Naive thymus-derived CD4-positive, alpha-beta T cell (primary cell): ENCODE measurements at regions not wholly inside any gene's neighbourhood (a gene's known extent, or its start where the extent isn't known, plus 50 kb on each side); places are given as distances from the start of the nearest gene placed in this dataset.

ENCODE experiments used
- ATAC-seq: fragments of 150-1000 bp; cut with Tn5 transposase; 2 replicates; pipeline ENCODE4 v1.10.0; 2021; ENCODE audit warnings: mild to moderate bottlenecking, moderate library complexity
- CTCF ChIA-PET: fragments of 350-600 bp; sonication (Branson Sonifier 250); formaldehyde crosslinking; loops from one replicate; lab custom pipeline; 2021; ENCODE audit warnings: antibody characterized with exemption; lab: Charles Lee
- POLR2A ChIA-PET: fragments of 350-600 bp; sonication (Branson Sonifier 250); formaldehyde crosslinking; loops from one replicate; lab custom pipeline; 2021; ENCODE audit warnings: antibody characterized with exemption, inconsistent platforms; lab: Charles Lee
- DNase-seq, 9 donors: peaks; one replicate each; pipeline versions ENCODE4 v3.0.0 to v3.0.0-alpha.2; 2020 to 2022; ENCODE audit warnings: mixed read lengths in 1 of 9
- H3K27ac ChIP-seq: one replicate; pipeline ENCODE4 v1.7.0; 2013; ENCODE audit warnings: mild to moderate bottlenecking, low read depth, low read length, moderate library complexity
- H3K27me3 ChIP-seq, 2 donors: one replicate each; pipeline ENCODE4 v1.7.0; 2013; ENCODE audit warnings: low read length in 2 of 2, mild to moderate bottlenecking in 2 of 2, moderate library complexity in 2 of 2; ENCODE audit not compliant: control insufficient read depth in 2 of 2, insufficient read depth in 2 of 2
- H3K36me3 ChIP-seq, 3 experiments: 1 replicate in 2 of 3; 2 replicates in 1 of 3; pipeline ENCODE4 v1.7.0; 2013; ENCODE audit warnings: low read length in 3 of 3, mild to moderate bottlenecking in 3 of 3, moderate library complexity in 1 of 3; ENCODE audit not compliant: insufficient read depth in 3 of 3, control insufficient read depth in 2 of 3
- H3K4me1 ChIP-seq, 2 donors: one replicate each; pipeline ENCODE4 v1.7.0; 2013; ENCODE audit warnings: low read length in 2 of 2, mild to moderate bottlenecking in 2 of 2, moderate library complexity in 1 of 2; ENCODE audit not compliant: control insufficient read depth in 2 of 2, insufficient read depth in 2 of 2
- H3K4me3 ChIP-seq: 2 replicates; pipeline ENCODE4 v1.7.0; 2013; ENCODE audit warnings: mild to moderate bottlenecking, low read length
- H3K9me3 ChIP-seq, 3 experiments: 1 replicate in 2 of 3; 2 replicates in 1 of 3; pipeline ENCODE4 v1.7.0; 2013; ENCODE audit warnings: low read length in 3 of 3; ENCODE audit not compliant: control insufficient read depth in 2 of 3
- H3K27ac Mint-ChIP-seq, 9 donors: one replicate each; pipeline ENCODE4 v1.8.0; 2020 to 2022; ENCODE audit warnings: mixed read lengths in 9 of 9, mild to moderate bottlenecking in 8 of 9, moderate library complexity in 5 of 9, inconsistent platforms in 2 of 9
- H3K27me3 Mint-ChIP-seq, 5 donors: one replicate each; pipeline ENCODE4 v1.8.0; 2021 to 2022; ENCODE audit warnings: mixed read lengths in 5 of 5, mild to moderate bottlenecking in 1 of 5
- H3K36me3 Mint-ChIP-seq, 5 donors: one replicate each; pipeline ENCODE4 v1.8.0; 2020 to 2022; ENCODE audit warnings: mixed read lengths in 5 of 5, mild to moderate bottlenecking in 3 of 5, inconsistent platforms in 1 of 5
- H3K4me1 Mint-ChIP-seq, 7 donors: one replicate each; pipeline ENCODE4 v1.8.0; 2020 to 2022; ENCODE audit warnings: mixed read lengths in 7 of 7, mild to moderate bottlenecking in 3 of 7, inconsistent platforms in 1 of 7
- H3K4me3 Mint-ChIP-seq, 10 donors: one replicate each; pipeline ENCODE4 v1.8.0; 2020 to 2022; ENCODE audit warnings: mild to moderate bottlenecking in 10 of 10, mixed read lengths in 10 of 10, moderate library complexity in 6 of 10, inconsistent platforms in 2 of 10
- H3K9me3 Mint-ChIP-seq, 11 donors: one replicate each; pipeline ENCODE4 v1.8.0; 2020 to 2022; ENCODE audit warnings: mixed read lengths in 11 of 11, mild to moderate bottlenecking in 4 of 11, inconsistent platforms in 1 of 11, moderate library complexity in 1 of 11
- intact Hi-C, 2 donors: fragments of 100-400 bp; cut with micrococcal nuclease; formaldehyde crosslinking; loops; one replicate each; pipeline ENCODE4 v1.15.1; 2023

- H3K36me3 Mint-ChIP-seq, result no peaks in the 10 kb centered on the region
- ATAC-seq (no peak), DNase-seq (no peak)
- no peaks in the 10 kb centered on the region for H3K27me3 Mint-ChIP-seq
- H3K4me1 ChIP-seq, result no peaks in the 10 kb centered on the region
- no peaks in the 10 kb centered on the region for H3K36me3 ChIP-seq
- no peak overlapping the region for H3K27ac Mint-ChIP-seq
- no peaks in the 10 kb centered on the region for H3K27me3 ChIP-seq
- no peaks in the 10 kb centered on the region for H3K9me3 ChIP-seq
- H3K9me3 Mint-ChIP-seq, result no peaks in the 10 kb centered on the region
- H3K4me3 Mint-ChIP-seq, result no peak overlapping the region
- no peak overlapping the region for H3K4me3 ChIP-seq
- no peaks in the 10 kb centered on the region for H3K4me1 Mint-ChIP-seq
- POLR2A ChIA-PET, result no interaction called here
- CTCF ChIA-PET, result no interaction called here
- H3K27ac ChIP-seq, result no peak overlapping the region
- intact Hi-C loops, result no loop called here
These were observed 56.4 kb upstream of the XIRP2 start for GRCh38 chr2:166831930-166832329.

DNA sequence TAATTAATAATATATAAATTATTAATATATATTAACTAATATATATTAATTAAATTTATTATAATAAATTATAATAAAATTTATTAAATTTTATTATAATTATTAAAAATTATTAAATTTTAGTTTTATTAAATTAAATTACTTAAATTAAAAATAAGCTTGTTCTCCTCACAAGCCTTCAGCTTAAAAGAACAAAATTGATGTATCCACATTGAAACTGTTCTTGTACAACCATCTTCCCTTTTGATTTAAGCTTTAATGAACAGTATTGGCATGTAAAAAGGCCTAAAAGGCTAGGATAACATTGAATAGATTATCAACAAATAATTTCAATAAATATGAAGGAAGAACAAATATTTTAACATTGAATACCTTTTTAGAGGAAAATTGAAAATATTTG, 62.4 kb upstream of the XIRP2 start:
- Histone ChIP-seq H3K36me3 (no peaks in the 10 kb centered on the region), H3K27me3 (no peaks in the 10 kb centered on the region), H3K4me3 (no peak overlapping the region), H3K27ac (no peak overlapping the region), H3K4me1 (no peaks in the 10 kb centered on the region), H3K9me3 (no peaks in the 10 kb centered on the region)
- Mint-ChIP-seq H3K36me3 (no peaks in the 10 kb centered on the region), H3K4me3 (no peak overlapping the region), H3K9me3 (peaks cover 0 to 1% (median 0%) of the 10 kb centered on the region in 11 donors), H3K27ac (peak overlapping the region in 2 of 9 donors; percentile 24 to 69), H3K4me1 (no peaks in the 10 kb centered on the region), H3K27me3 (no peaks in the 10 kb centered on the region)
- CTCF ChIA-PET, result no interaction called here
- intact Hi-C loops, result loop anchor here in 1 of 2 donors (10.0 kb wide), 1 partner anchor 131 kb away; no protein-coding TSS in a partner anchor
- POLR2A ChIA-PET, result no interaction called here
- ATAC-seq, result no peak
- no peak for DNase-seq

- Mint-ChIP-seq H3K9me3 (peaks cover 0 to 13% (median 0%) of the 10 kb centered on the region in 11 donors), H3K36me3 (no peaks in the 10 kb centered on the region), H3K4me1 (no peaks in the 10 kb centered on the region), H3K27me3 (no peaks in the 10 kb centered on the region), H3K4me3 (no peak overlapping the region), H3K27ac (no peak overlapping the region)
- Histone ChIP-seq H3K4me1 (no peaks in the 10 kb centered on the region), H3K9me3 (no peaks in the 10 kb centered on the region), H3K27ac (no peak overlapping the region), H3K27me3 (no peaks in the 10 kb centered on the region), H3K4me3 (no peak overlapping the region), H3K36me3 (no peaks in the 10 kb centered on the region)
- POLR2A ChIA-PET, result interaction anchor here (1.2 kb wide), 1 partner anchor 10 kb away, joined by 3 read pairs; no protein-coding TSS in a partner anchor
- intact Hi-C loops, result no loop called here
- CTCF ChIA-PET, result no interaction called here
- no peak for ATAC-seq
- DNase-seq, result no peak
These were observed 73.9 kb upstream of the XIRP2 start for GRCh38 chr2:166814335-166814734.

GRCh38 chr2:166812166-166812891, 76.0 kb upstream of the XIRP2 start:
- H3K4me3 Mint-ChIP-seq, result no peak overlapping the region
- DNase-seq (no peak), ATAC-seq (no peak)
- no peaks in the 10 kb centered on the region for H3K4me1 Mint-ChIP-seq
- ChIA-PET POLR2A (no interaction called here), CTCF (no interaction called here)
- Histone ChIP-seq H3K4me3 (no peak overlapping the region), H3K4me1 (no peaks in the 10 kb centered on the region), H3K36me3 (no peaks in the 10 kb centered on the region), H3K27me3 (no peaks in the 10 kb centered on the region), H3K27ac (no peak overlapping the region), H3K9me3 (no peaks in the 10 kb centered on the region)
- peaks cover 0 to 3% (median 0%) of the 10 kb centered on the region in 5 donors for H3K36me3 Mint-ChIP-seq
- H3K27ac Mint-ChIP-seq, result no peak overlapping the region
- no peaks in the 10 kb centered on the region for H3K27me3 Mint-ChIP-seq
- intact Hi-C loops, result no loop called here
- H3K9me3 Mint-ChIP-seq, result peaks cover 0 to 15% (median 1%) of the 10 kb centered on the region in 11 donors

DNA sequence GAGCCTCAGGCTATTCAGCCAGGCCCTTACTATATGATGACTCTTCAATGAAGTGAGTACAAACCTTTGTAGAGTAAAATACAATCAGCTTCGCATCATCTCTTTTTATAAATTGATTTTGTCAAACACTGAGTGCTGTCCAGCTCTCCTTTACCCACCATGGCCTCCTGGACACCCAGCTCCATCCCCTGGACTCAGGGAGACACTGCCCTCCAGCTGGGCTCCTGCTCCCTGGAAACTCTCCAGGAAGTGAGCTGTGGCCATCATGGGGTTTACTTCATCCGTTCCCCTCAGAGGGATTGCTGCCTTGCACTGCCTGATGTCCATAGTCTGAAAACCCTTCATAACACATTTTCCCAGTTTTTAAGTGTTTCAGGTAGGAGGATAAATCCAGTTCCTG, 82.5 kb upstream of the XIRP2 start:
- intact Hi-C loops, result no loop called here
- Mint-ChIP-seq H3K27ac (no peak overlapping the region), H3K27me3 (no peaks in the 10 kb centered on the region), H3K9me3 (peaks cover 0 to 10% (median 0%) of the 10 kb centered on the region in 11 donors), H3K4me3 (no peak overlapping the region), H3K4me1 (peaks cover 4 to 38% (median 21%) of the 10 kb centered on the region in 7 donors), H3K36me3 (peaks cover 0 to 4% (median 0%) of the 10 kb centered on the region in 5 donors)
- H3K4me3 ChIP-seq, result no peak overlapping the region
- ChIA-PET CTCF (no interaction called here), POLR2A (no interaction called here)
- H3K9me3 ChIP-seq, result no peaks in the 10 kb centered on the region
- H3K36me3 ChIP-seq, result no peaks in the 10 kb centered on the region
- no peak for DNase-seq
- ATAC-seq, result no peak
- no peak overlapping the region for H3K27ac ChIP-seq
- peaks cover 0 to 22% of the 10 kb centered on the region in 2 donors for H3K4me1 ChIP-seq
- H3K27me3 ChIP-seq, result no peaks in the 10 kb centered on the region

DNA sequence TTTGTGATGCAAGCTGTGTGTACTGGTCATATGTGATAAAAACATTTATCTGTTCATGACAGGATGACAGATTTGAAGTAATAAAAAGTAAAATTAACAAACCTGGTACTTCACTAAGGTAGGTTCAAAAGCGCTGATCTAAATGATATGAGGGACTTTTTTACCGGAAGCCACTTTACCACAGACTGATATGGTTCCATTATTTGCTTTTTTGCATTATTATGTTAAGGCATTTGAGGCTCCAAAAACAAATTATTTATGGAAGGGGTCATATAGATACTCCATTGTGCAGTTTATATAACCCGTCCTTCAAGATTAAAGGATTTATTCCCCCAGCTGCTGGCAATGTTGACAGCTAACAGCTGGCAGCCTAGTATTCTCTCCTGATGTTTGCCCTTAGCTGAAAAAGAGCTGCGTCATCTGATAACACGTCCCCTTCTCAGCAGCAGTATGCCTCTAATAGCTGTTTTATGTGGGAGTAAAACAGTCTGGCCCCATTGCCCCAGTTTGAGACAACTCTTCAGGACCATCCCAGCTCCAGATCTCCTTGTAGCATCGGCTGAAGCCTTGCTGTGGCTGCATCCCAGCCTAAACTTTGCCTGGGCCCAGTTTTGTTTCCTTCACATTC, 84.8 kb upstream of the XIRP2 start:
- ATAC-seq (peak; percentile 55), DNase-seq (peak in 6 of 9 donors; percentile 18 to 39 (median 32))
- CTCF ChIA-PET, result no interaction called here

More for the DNA sequence above, 84.8 kb upstream of the XIRP2 start:
- peaks cover 4 to 45% (median 28%) of the 10 kb centered on the region in 7 donors for H3K4me1 Mint-ChIP-seq
- no peaks in the 10 kb centered on the region for H3K36me3 ChIP-seq
- H3K9me3 Mint-ChIP-seq, result peaks cover 0 to 10% (median 0%) of the 10 kb centered on the region in 11 donors
- no peaks in the 10 kb centered on the region for H3K27me3 Mint-ChIP-seq
- no peak overlapping the region for H3K4me3 ChIP-seq
- peaks cover 0 to 22% of the 10 kb centered on the region in 2 donors for H3K4me1 ChIP-seq
- POLR2A ChIA-PET, result interaction anchor here (0.7 kb wide), 1 partner anchor 12 kb away, joined by 3 read pairs; no protein-coding TSS in a partner anchor
- H3K27me3 ChIP-seq, result no peaks in the 10 kb centered on the region
- H3K27ac ChIP-seq, result no peak overlapping the region
- H3K4me3 Mint-ChIP-seq, result peak overlapping the region in 9 of 10 donors; percentile 5 to 83 (median 72)
- H3K9me3 ChIP-seq, result no peaks in the 10 kb centered on the region
- intact Hi-C loops, result no loop called here
- peak overlapping the region in 6 of 9 donors; percentile 29 to 69 (median 42) for H3K27ac Mint-ChIP-seq
- H3K36me3 Mint-ChIP-seq, result peaks cover 0 to 4% (median 0%) of the 10 kb centered on the region in 5 donors
